ENCODE measurements at regions not wholly inside any gene's neighbourhood (a gene's known extent, or its start where the extent isn't known, plus 50 kb on each side); places are given as distances from the start of the nearest gene placed in this dataset.
"Not testable (repeated sequence)": the region's sequence is repeated elsewhere in the genome, so short reads cannot be mapped to it uniquely, and the experiment has no call there.

- DNase-seq (ENCODE audit: low read depth): not testable (repeated sequence)
These were observed 183.4 kb downstream of the FCRL5 start for GRCh38 chr1:157368941-157369340.

GRCh38 chr1:157368363-157368762, 184.0 kb downstream of the FCRL5 start:
- no peak for DNase-seq (ENCODE audit: low read depth)

- no peak for DNase-seq (ENCODE audit: low read depth)
These were observed 184.4 kb downstream of the FCRL5 start for GRCh38 chr1:157367870-157368269.

- DNase-seq (ENCODE audit: low read depth): no peak
These were observed 185.1 kb downstream of the FCRL5 start for GRCh38 chr1:157367091-157367739.

- DNase-seq (ENCODE audit: low read depth): no peak
These were observed 187.7 kb downstream of the FCRL5 start for GRCh38 chr1:157364612-157365011.

GRCh38 chr1:157363660-157364140, 188.6 kb downstream of the FCRL5 start:
- no peak for DNase-seq (ENCODE audit: low read depth)

GRCh38 chr1:157360023-157360390, 192.3 kb downstream of the FCRL5 start:
- DNase-seq (ENCODE audit: low read depth): no peak

- no peak for DNase-seq (ENCODE audit: low read depth)
These were observed 192.8 kb downstream of the FCRL5 start for GRCh38 chr1:157359314-157360022.

GRCh38 chr1:157357111-157357510, 195.2 kb downstream of the FCRL5 start:
- no peak for DNase-seq (ENCODE audit: low read depth)

- DNase-seq (ENCODE audit: low read depth): no peak
These were observed 195.7 kb downstream of the FCRL5 start for GRCh38 chr1:157356601-157357000.

GRCh38 chr1:157353546-157353945, 198.8 kb downstream of the FCRL5 start:
- no peak for DNase-seq (ENCODE audit: low read depth)

GRCh38 chr1:157352817-157353408, 199.4 kb downstream of the FCRL5 start:
- no peak for DNase-seq (ENCODE audit: low read depth)

GRCh38 chr1:157352216-157352615, 200.1 kb downstream of the FCRL5 start:
- no peak for DNase-seq (ENCODE audit: low read depth)

GRCh38 chr1:157351800-157352199, 200.5 kb downstream of the FCRL5 start:
- not testable (repeated sequence) for DNase-seq (ENCODE audit: low read depth)

GRCh38 chr1:157348538-157349480, 203.5 kb downstream of the FCRL5 start:
- DNase-seq (ENCODE audit: low read depth): no peak

GRCh38 chr1:157347506-157347905, 204.8 kb downstream of the FCRL5 start:
- DNase-seq (ENCODE audit: low read depth): no peak

- DNase-seq (ENCODE audit: low read depth): not testable (repeated sequence)
These were observed 199.6 kb upstream of the ETV3 start for GRCh38 chr1:157337785-157338184.

- DNase-seq (ENCODE audit: low read depth): no peak
These were observed 196.9 kb upstream of the ETV3 start for GRCh38 chr1:157335056-157335455.

GRCh38 chr1:157334041-157334440, 195.8 kb upstream of the ETV3 start:
- DNase-seq (ENCODE audit: low read depth): no peak

- not testable (repeated sequence) for DNase-seq (ENCODE audit: low read depth)
These were observed 192.0 kb upstream of the ETV3 start for GRCh38 chr1:157330177-157330576.

GRCh38 chr1:157328120-157328519, 189.9 kb upstream of the ETV3 start:
- not testable (repeated sequence) for DNase-seq (ENCODE audit: low read depth)

Measured in T follicular helper cell (primary cell).